ENCODE measurements at regions not wholly inside any gene's neighbourhood (a gene's known extent, or its start where the extent isn't known, plus 50 kb on each side); places are given as distances from the start of the nearest gene placed in this dataset.

- no peaks in the 10 kb centered on the region for H3F3A ChIP-seq (ENCODE audit: insufficient read depth, low read length, poor library complexity, severe bottlenecking)
- H3K79me2 ChIP-seq (replicated peaks; ENCODE audit: insufficient read depth, low read length) = no peaks in the 10 kb centered on the region
- H3K9ac ChIP-seq (ENCODE audit: low read length) = no peak overlapping the region
- H3K4me3 ChIP-seq (ENCODE audit: low read length) = no peak overlapping the region
- no peaks in the 10 kb centered on the region for H3K9me2 ChIP-seq (ENCODE audit: insufficient read depth, low read length)
- H4K20me1 ChIP-seq (ENCODE audit: insufficient read depth) = no peaks in the 10 kb centered on the region
- TF ChIP-seq EP300 (conservative IDR thresholded peaks at IDR 0.05; ENCODE audit: poor library complexity, severe bottlenecking) (no peak), MXI1 (conservative IDR thresholded peaks at IDR 0.05; ENCODE audit: poor library complexity, severe bottlenecking) (no peak), CTCF (IDR thresholded peaks at IDR 0.05; ENCODE audit: poor library complexity, severe bottlenecking) (no peak), POLR2AphosphoS5 (IDR thresholded peaks at IDR 0.05) (no peak), RAD21 (conservative IDR thresholded peaks at IDR 0.05) (no peak), SMC3 (conservative IDR thresholded peaks at IDR 0.05; ENCODE audit: poor library complexity) (no peak), REST (IDR thresholded peaks at IDR 0.05; ENCODE audit: borderline replicate concordance) (no peak)
- H3K27ac ChIP-seq (ENCODE audit: low read length) = no peak overlapping the region
- no peak overlapping the region for H2AFZ ChIP-seq (ENCODE audit: low read depth, low read length)
- no peaks in the 10 kb centered on the region for H3K27me3 ChIP-seq (ENCODE audit: insufficient read depth, low read depth, low read length)
- H3K36me3 ChIP-seq (ENCODE audit: insufficient read depth, low read length) = no peaks in the 10 kb centered on the region
- no peak overlapping the region for H3K4me2 ChIP-seq (ENCODE audit: low read length)
- H3K9me3 ChIP-seq (ENCODE audit: low read length) = no peaks in the 10 kb centered on the region
Measured at GRCh38 chrX:66892004-66892403, 253.1 kb upstream of the EDA2R start.

DNA sequence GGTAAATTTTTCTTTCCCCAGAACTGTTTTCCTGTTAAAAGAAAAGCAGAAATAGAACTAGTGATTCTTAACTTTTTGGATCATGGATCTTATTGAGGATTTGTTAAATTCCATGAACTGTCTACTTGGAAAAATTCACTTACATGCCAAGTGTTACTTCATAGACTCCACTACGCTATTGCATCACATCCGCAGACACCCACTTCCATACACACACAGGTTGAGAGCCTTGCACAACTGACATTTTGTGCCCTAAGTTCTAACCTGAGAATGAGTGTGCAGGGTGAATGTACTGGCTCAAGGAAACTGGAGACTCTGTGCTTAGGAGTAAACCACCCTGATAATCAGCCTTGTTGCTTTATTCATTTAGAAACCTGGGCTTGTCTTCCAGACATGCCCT is 250.5 kb upstream of the EDA2R start:
- Histone ChIP-seq H3K4me3 (ENCODE audit: low read length) (no peak overlapping the region), H2AFZ (ENCODE audit: low read depth, low read length) (no peak overlapping the region), H4K20me1 (ENCODE audit: insufficient read depth) (no peaks in the 10 kb centered on the region), H3K9ac (ENCODE audit: low read length) (no peak overlapping the region), H3K4me2 (ENCODE audit: low read length) (no peak overlapping the region), H3K27ac (ENCODE audit: low read length) (no peak overlapping the region), H3K27me3 (ENCODE audit: insufficient read depth, low read depth, low read length) (no peaks in the 10 kb centered on the region), H3K9me2 (ENCODE audit: insufficient read depth, low read length) (no peaks in the 10 kb centered on the region), H3F3A (ENCODE audit: insufficient read depth, low read length, poor library complexity, severe bottlenecking) (no peaks in the 10 kb centered on the region), H3K9me3 (ENCODE audit: low read length) (no peaks in the 10 kb centered on the region), H3K79me2 (replicated peaks; ENCODE audit: insufficient read depth, low read length) (no peaks in the 10 kb centered on the region), H3K36me3 (ENCODE audit: insufficient read depth, low read length) (no peaks in the 10 kb centered on the region)
- no peak for TF ChIP-seq CTCF (IDR thresholded peaks at IDR 0.05; ENCODE audit: poor library complexity, severe bottlenecking)
- no peak for TF ChIP-seq MXI1 (conservative IDR thresholded peaks at IDR 0.05; ENCODE audit: poor library complexity, severe bottlenecking)
- TF ChIP-seq EP300 (conservative IDR thresholded peaks at IDR 0.05; ENCODE audit: poor library complexity, severe bottlenecking) = no peak
- TF ChIP-seq POLR2AphosphoS5 (IDR thresholded peaks at IDR 0.05) = no peak
- no peak for TF ChIP-seq EZH2 (IDR thresholded peaks at IDR 0.05; ENCODE audit: borderline replicate concordance, insufficient read depth, low read length, poor library complexity, severe bottlenecking)
- TF ChIP-seq TAF1 (IDR thresholded peaks at IDR 0.05; ENCODE audit: low read depth) = no peak
- TF ChIP-seq SMC3 (conservative IDR thresholded peaks at IDR 0.05; ENCODE audit: poor library complexity) = no peak

Measured in neural cell (in vitro differentiated cells).